A549 (cell line): ENCODE measurements at regions not wholly inside any gene's neighbourhood (a gene's known extent, or its start where the extent isn't known, plus 50 kb on each side); places are given as distances from the start of the nearest gene placed in this dataset.
"Not testable (repeated sequence)": the region's sequence is repeated elsewhere in the genome, so short reads cannot be mapped to it uniquely, and the experiment has no call there.

Experiments used
- ATAC-seq, 2 experiments: fragments of 200-7000 bp in 1 of 2; fragments of >200 bp in 1 of 2; cut with Nextera tagmentation in 1 of 2; cut with Tn5 transposase in 1 of 2; 3 replicates each; pipeline versions ENCODE4 v1.8.0 to v1.9.1; 2018 to 2020; ENCODE audit warnings: mild to moderate bottlenecking in 1 of 2, moderate library complexity in 1 of 2
- CTCF ChIA-PET: fragments of 300-600 bp; sonication (Branson Sonifier 250); formaldehyde crosslinking; extraction: SDS; loops from one replicate; lab custom pipeline; 2021; ENCODE audit warnings: antibody characterized with exemption, inconsistent platforms; lab: Yijun Ruan, JAX
- POLR2A ChIA-PET: fragments of 350-600 bp; formaldehyde crosslinking; extraction: SDS; loops from one replicate; lab custom pipeline; 2021; ENCODE audit warnings: antibody characterized with exemption, inconsistent platforms; lab: Yijun Ruan, JAX
- DNase-seq, 2 experiments: peaks; one replicate each; pipeline versions ENCODE4 v3.0.0 to v3.0.0-alpha.2; 2011 to 2016; ENCODE audit warnings: low read depth in 1 of 2, low spot score in 1 of 2
- FAIRE-seq: peaks from 2 replicates; lab custom pipeline; 2011; peaks lifted over from hg19 to GRCh38; lab: Jason Lieb, UNC
- H3K27ac ChIP-seq, 2 experiments: fragments of >200 bp; sonication (Bioruptor Twin); formaldehyde crosslinking; 3 replicates each; pipeline ENCODE4 v1.5.1; 2016 to 2017
- H3K4me1 ChIP-seq: fragments of >200 bp; sonication (Bioruptor Twin); formaldehyde crosslinking; 3 replicates; pipeline ENCODE4 v1.6.1; 2016
- H3K4me2 ChIP-seq: fragments of >200 bp; sonication (Bioruptor Twin); formaldehyde crosslinking; 3 replicates; pipeline ENCODE4 v1.6.1; 2016
- H3K4me3 ChIP-seq: fragments of >200 bp; sonication (Bioruptor Twin); formaldehyde crosslinking; 3 replicates; pipeline ENCODE4 v1.5.1; 2016
- H3K9me3 ChIP-seq: fragments of >200 bp; sonication (Bioruptor Twin); formaldehyde crosslinking; 3 replicates; pipeline ENCODE4 v1.6.1; 2016
- ATOH8 ChIP-seq: fragments of 250-450 bp; sonication (Bioruptor Pico); IDR thresholded peaks from 2 replicates; pipeline ENCODE4 v1.5.0; 2020; ENCODE audit warnings: low read depth, mild to moderate bottlenecking, moderate library complexity
- CBX8 ChIP-seq: fragments of 200-600 bp; sonication (generic); IDR thresholded peaks from 2 replicates; pipeline ENCODE4 v1.6.1; 2016
- EHMT2 ChIP-seq: fragments of 200-600 bp; sonication (generic); IDR thresholded peaks from 2 replicates; pipeline ENCODE4 v1.6.1; 2016; ENCODE audit warnings: antibody characterized with exemption, low read depth, mild to moderate bottlenecking, moderate library complexity
- FOSB ChIP-seq: fragments of 250-450 bp; sonication (Bioruptor Pico); IDR thresholded peaks from 2 replicates; pipeline ENCODE4 v1.5.0; 2020; ENCODE audit warnings: mild to moderate bottlenecking, moderate library complexity
- HEYL ChIP-seq: fragments of 250-450 bp; sonication (Bioruptor Pico); IDR thresholded peaks from 2 replicates; pipeline ENCODE4 v1.8.0; 2021; ENCODE audit warnings: mild to moderate bottlenecking, moderate library complexity
- HOXA7 ChIP-seq: fragments of 250-450 bp; sonication (Bioruptor Pico); IDR thresholded peaks from 2 replicates; pipeline ENCODE4 v1.5.0; 2020; ENCODE audit warnings: mild to moderate bottlenecking, moderate library complexity
- HOXB13 ChIP-seq: fragments of 250-450 bp; sonication (Bioruptor Pico); IDR thresholded peaks from 2 replicates; pipeline ENCODE4 v1.5.0; 2020; ENCODE audit warnings: low read depth, mild to moderate bottlenecking, moderate library complexity
- MAX ChIP-seq: IDR thresholded peaks from 2 replicates; pipeline ENCODE4 v1.6.1; 2012
- NPAS2 ChIP-seq: fragments of 250-450 bp; sonication (Bioruptor Pico); IDR thresholded peaks from 2 replicates; pipeline ENCODE4 v1.8.0; 2022; ENCODE audit warnings: mild to moderate bottlenecking, moderate library complexity, borderline replicate concordance
- NR3C1 ChIP-seq: fragments of >200 bp; sonication (Bioruptor Twin); formaldehyde crosslinking; IDR thresholded peaks from 3 replicates; pipeline ENCODE4 v1.6.1; 2017
- PBX3 ChIP-seq: IDR thresholded peaks from 2 replicates; pipeline ENCODE4 v1.6.1; 2012
- RAD21 ChIP-seq, 2 experiments: fragments of >200 bp in 1 of 2; sonication (Bioruptor Twin) in 1 of 2; formaldehyde crosslinking in 1 of 2; IDR thresholded peaks in 1 of 2; conservative IDR thresholded peaks in 1 of 2; 2 replicates in 1 of 2; 3 replicates in 1 of 2; pipeline ENCODE4 v1.6.1; 2012 to 2018; ENCODE audit warnings: inconsistent platforms in 1 of 2
- RARB ChIP-seq: fragments of 250-450 bp; sonication (Bioruptor Pico); IDR thresholded peaks from 2 replicates; pipeline ENCODE4 v1.8.0; 2021; ENCODE audit warnings: mild to moderate bottlenecking, moderate library complexity
- SMC3 ChIP-seq: fragments of >200 bp; sonication (Bioruptor Twin); formaldehyde crosslinking; IDR thresholded peaks from 3 replicates; pipeline ENCODE4 v1.6.1; 2018; ENCODE audit warnings: inconsistent platforms
- TP53 ChIP-seq: fragments of 250-450 bp; sonication (Bioruptor Pico); IDR thresholded peaks from 2 replicates; pipeline ENCODE4 v1.5.0; 2021; ENCODE audit warnings: mild to moderate bottlenecking, moderate library complexity
- ZNF302 ChIP-seq: fragments of 250-450 bp; sonication (Bioruptor Pico); IDR thresholded peaks from 2 replicates; pipeline ENCODE4 v1.9.0; 2021; ENCODE audit warnings: inconsistent platforms, mild to moderate bottlenecking, moderate library complexity
- ZSCAN20 ChIP-seq: fragments of 250-450 bp; sonication (Bioruptor Pico); IDR thresholded peaks from 2 replicates; pipeline ENCODE4 v1.8.0; 2022; ENCODE audit warnings: mild to moderate bottlenecking, moderate library complexity
- WGBS: methylation state at CpG from one replicate; pipeline ENCODE4 v1.1.6; 2017; ENCODE audit errors: missing lambda C conversion rate; 5-methylcytosine and 5-hydroxymethylcytosine counted together
- TF ChIP-seq, protein P1 (sequence below): fragments of 150-350 bp; IDR thresholded peaks from 2 replicates; pipeline ENCODE4 v1.6.1; 2014; ENCODE audit warnings: low read depth, mild to moderate bottlenecking, low read length
- TF ChIP-seq, protein P2 (sequence below): fragments of 200-600 bp; sonication (generic); IDR thresholded peaks from 2 replicates; pipeline ENCODE4 v1.6.1; 2016; ENCODE audit warnings: antibody characterized with exemption, mild to moderate bottlenecking, moderate library complexity
- TF ChIP-seq, protein P3 (sequence below): fragments of 250-450 bp; sonication (Bioruptor Pico); IDR thresholded peaks from 2 replicates; pipeline ENCODE4 v1.5.0; 2021; ENCODE audit warnings: mild to moderate bottlenecking, moderate library complexity, borderline replicate concordance

DNA sequence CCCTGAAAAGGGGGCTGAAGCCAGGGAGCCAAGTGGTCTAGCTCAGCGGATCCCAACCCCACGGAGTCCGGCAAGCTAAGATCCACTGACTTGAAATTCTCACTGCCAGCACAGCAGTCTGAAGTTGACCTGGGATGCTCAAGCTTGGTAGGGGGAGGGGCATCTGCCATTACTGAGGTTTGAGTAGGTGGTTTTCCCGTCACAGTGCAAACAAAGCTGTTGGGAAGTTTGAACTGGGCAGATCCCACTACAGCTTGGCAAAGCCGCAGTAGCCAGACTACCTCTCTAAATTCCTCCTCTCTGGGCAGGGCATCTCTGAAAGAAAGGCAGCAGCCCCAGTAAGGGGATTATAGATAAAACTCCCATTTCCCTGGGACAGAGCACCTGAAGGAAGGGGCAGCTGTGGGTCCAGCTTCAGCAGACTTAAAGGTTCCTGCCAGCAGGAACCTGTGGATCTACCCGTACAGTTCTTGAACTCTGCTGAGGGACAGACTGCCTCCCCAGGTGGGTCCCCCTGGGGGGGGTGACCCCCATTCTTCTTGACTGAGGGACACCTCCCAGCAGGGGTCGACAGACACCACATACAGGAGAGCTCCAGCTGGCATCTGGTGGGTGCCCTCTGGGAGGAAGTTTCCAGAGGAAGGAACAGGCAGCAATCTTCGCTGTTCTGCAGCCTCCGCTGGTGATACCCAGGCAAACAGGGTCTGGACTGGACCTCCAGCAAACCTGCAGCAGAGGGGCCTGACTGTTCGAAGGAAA, 156.4 kb upstream of the ETV3 start:
- WGBS, result 30% methylated on average over 7 of the region's 10 CpGs

GRCh38 chr1:157292809-157293564, 154.8 kb upstream of the ETV3 start:
- ATAC-seq, result no peak
- no peak overlapping the region for H3K27ac ChIP-seq
- H3K4me2 ChIP-seq, result no peak overlapping the region
- H3K4me3 ChIP-seq, result no peak overlapping the region
- no peaks in the 10 kb centered on the region for H3K4me1 ChIP-seq
- 12% methylated on average over 4 of the region's 4 CpGs for WGBS
- POLR2A ChIA-PET, result no interaction called here
- TF ChIP-seq ATOH8 (no peak), PBX3 (no peak), NR3C1 (no peak), FOSB (CRISPR knock-in tag) (no peak), HEYL (CRISPR knock-in tag) (no peak), TP53 (CRISPR knock-in tag) (no peak), MAX (no peak), NPAS2 (CRISPR knock-in tag) (no peak), EHMT2 (no peak), RARB (no peak), SMC3 (no peak)
- CTCF ChIA-PET, result interaction anchor here (1.6 kb wide), 1 partner anchor 61 kb away, joined by 3 read pairs; no protein-coding TSS in a partner anchor
- H3K9me3 ChIP-seq, result no peaks in the 10 kb centered on the region
- no peak for FAIRE-seq
- DNase-seq, result no peak

More for the DNA sequence above, 156.4 kb upstream of the ETV3 start:
- H3K9me3 ChIP-seq, CTCF ChIA-PET, H3K4me3 ChIP-seq, H3K27ac ChIP-seq, DNase-seq, H3K4me2 ChIP-seq, H3K4me1 ChIP-seq, FAIRE-seq, POLR2A ChIA-PET, ATAC-seq: not testable (repeated sequence)

- no peak overlapping the region for H3K4me2 ChIP-seq
- H3K4me3 ChIP-seq, result no peak overlapping the region
- H3K4me1 ChIP-seq, result no peaks in the 10 kb centered on the region
- FAIRE-seq (no peak), DNase-seq (no peak), ATAC-seq (no peak)
- POLR2A ChIA-PET, result no interaction called here
- WGBS, result 40% methylated on average over 6 of the region's 6 CpGs
- CTCF ChIA-PET, result interaction anchor here (1.6 kb wide), 1 partner anchor 62 kb away, joined by 3 read pairs; no protein-coding TSS in a partner anchor
- H3K9me3 ChIP-seq, result no peaks in the 10 kb centered on the region
- H3K27ac ChIP-seq, result no peak overlapping the region
- TF ChIP-seq NPAS2 (CRISPR knock-in tag) (no peak), ZNF302 (CRISPR knock-in tag) (no peak), HOXB13 (CRISPR knock-in tag) (no peak), ZSCAN20 (CRISPR knock-in tag) (no peak), PBX3 (no peak), RAD21 (conservative IDR thresholded peaks at IDR 0.05 in 1 of 2, IDR thresholded peaks at IDR 0.05 in 1 of 2) (no peak), CBX8 (no peak), RARB (no peak), HOXA7 (no peak)
- TF ChIP-seq, protein P1, sequence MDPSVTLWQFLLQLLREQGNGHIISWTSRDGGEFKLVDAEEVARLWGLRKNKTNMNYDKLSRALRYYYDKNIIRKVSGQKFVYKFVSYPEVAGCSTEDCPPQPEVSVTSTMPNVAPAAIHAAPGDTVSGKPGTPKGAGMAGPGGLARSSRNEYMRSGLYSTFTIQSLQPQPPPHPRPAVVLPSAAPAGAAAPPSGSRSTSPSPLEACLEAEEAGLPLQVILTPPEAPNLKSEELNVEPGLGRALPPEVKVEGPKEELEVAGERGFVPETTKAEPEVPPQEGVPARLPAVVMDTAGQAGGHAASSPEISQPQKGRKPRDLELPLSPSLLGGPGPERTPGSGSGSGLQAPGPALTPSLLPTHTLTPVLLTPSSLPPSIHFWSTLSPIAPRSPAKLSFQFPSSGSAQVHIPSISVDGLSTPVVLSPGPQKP, result no peak
- TF ChIP-seq, protein P2, sequence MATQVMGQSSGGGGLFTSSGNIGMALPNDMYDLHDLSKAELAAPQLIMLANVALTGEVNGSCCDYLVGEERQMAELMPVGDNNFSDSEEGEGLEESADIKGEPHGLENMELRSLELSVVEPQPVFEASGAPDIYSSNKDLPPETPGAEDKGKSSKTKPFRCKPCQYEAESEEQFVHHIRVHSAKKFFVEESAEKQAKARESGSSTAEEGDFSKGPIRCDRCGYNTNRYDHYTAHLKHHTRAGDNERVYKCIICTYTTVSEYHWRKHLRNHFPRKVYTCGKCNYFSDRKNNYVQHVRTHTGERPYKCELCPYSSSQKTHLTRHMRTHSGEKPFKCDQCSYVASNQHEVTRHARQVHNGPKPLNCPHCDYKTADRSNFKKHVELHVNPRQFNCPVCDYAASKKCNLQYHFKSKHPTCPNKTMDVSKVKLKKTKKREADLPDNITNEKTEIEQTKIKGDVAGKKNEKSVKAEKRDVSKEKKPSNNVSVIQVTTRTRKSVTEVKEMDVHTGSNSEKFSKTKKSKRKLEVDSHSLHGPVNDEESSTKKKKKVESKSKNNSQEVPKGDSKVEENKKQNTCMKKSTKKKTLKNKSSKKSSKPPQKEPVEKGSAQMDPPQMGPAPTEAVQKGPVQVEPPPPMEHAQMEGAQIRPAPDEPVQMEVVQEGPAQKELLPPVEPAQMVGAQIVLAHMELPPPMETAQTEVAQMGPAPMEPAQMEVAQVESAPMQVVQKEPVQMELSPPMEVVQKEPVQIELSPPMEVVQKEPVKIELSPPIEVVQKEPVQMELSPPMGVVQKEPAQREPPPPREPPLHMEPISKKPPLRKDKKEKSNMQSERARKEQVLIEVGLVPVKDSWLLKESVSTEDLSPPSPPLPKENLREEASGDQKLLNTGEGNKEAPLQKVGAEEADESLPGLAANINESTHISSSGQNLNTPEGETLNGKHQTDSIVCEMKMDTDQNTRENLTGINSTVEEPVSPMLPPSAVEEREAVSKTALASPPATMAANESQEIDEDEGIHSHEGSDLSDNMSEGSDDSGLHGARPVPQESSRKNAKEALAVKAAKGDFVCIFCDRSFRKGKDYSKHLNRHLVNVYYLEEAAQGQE, result no peak
- TF ChIP-seq, protein P3, sequence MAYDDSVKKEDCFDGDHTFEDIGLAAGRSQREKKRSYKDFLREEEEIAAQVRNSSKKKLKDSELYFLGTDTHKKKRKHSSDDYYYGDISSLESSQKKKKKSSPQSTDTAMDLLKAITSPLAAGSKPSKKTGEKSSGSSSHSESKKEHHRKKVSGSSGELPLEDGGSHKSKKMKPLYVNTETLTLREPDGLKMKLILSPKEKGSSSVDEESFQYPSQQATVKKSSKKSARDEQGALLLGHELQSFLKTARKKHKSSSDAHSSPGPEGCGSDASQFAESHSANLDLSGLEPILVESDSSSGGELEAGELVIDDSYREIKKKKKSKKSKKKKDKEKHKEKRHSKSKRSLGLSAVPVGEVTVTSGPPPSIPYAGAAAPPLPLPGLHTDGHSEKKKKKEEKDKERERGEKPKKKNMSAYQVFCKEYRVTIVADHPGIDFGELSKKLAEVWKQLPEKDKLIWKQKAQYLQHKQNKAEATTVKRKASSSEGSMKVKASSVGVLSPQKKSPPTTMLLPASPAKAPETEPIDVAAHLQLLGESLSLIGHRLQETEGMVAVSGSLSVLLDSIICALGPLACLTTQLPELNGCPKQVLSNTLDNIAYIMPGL (CRISPR knock-in tag), result no peak
Measured at GRCh38 chr1:157292302-157292701, 154.1 kb upstream of the ETV3 start.
